Activated CD4-positive, alpha-beta T cell treated with anti-CD3 and anti-CD28 coated beads, Interleukin-2, amount 10 ng/mL, durations not matched to agents 24 days and 14 days (primary cell): ENCODE measurements at regions not wholly inside any gene's neighbourhood (a gene's known extent, or its start where the extent isn't known, plus 50 kb on each side); places are given as distances from the start of the nearest gene placed in this dataset.
A peak's percentile ranks its signal among the peaks of the same experiment; 100 is the strongest.
"Not testable (repeated sequence)": the region's sequence is repeated elsewhere in the genome, so short reads cannot be mapped to it uniquely, and the experiment has no call there.

Experiments
- DNase-seq: peaks from one replicate; pipeline ENCODE4 v3.0.0; 2022
- H3K27ac Mint-ChIP-seq: one replicate; pipeline ENCODE4 v1.8.0; 2022; ENCODE audit warnings: mild to moderate bottlenecking, mixed read lengths
- H3K27me3 Mint-ChIP-seq: one replicate; pipeline ENCODE4 v1.8.0; 2022; ENCODE audit warnings: mixed read lengths
- H3K36me3 Mint-ChIP-seq: one replicate; pipeline ENCODE4 v1.8.0; 2022; ENCODE audit warnings: low read depth, mild to moderate bottlenecking, mixed read lengths
- H3K4me1 Mint-ChIP-seq: one replicate; pipeline ENCODE4 v1.8.0; 2021; ENCODE audit warnings: mixed read lengths
- H3K4me3 Mint-ChIP-seq: one replicate; pipeline ENCODE4 v1.8.0; 2022; ENCODE audit warnings: mild to moderate bottlenecking, moderate library complexity, mixed read lengths
- H3K9me3 Mint-ChIP-seq: one replicate; pipeline ENCODE4 v1.8.0; 2021; ENCODE audit warnings: mixed read lengths
- intact Hi-C: fragments of 100-400 bp; cut with micrococcal nuclease; formaldehyde crosslinking; loops from one replicate; pipeline ENCODE4 v1.15.1; 2023

GRCh38 chr5:142411103-142411502 lies 86.3 kb upstream of the SPRY4 start:
- intact Hi-C loops: no loop called here
- DNase-seq: no peak
- Mint-ChIP-seq H3K27me3 (peaks cover 4% of the 10 kb centered on the region), H3K36me3 (no peaks in the 10 kb centered on the region), H3K4me1 (no peaks in the 10 kb centered on the region), H3K4me3 (no peak overlapping the region), H3K9me3 (no peaks in the 10 kb centered on the region), H3K27ac (no peak overlapping the region)

- H3K4me3 Mint-ChIP-seq: no peak overlapping the region
- no peaks in the 10 kb centered on the region for H3K4me1 Mint-ChIP-seq
- peaks cover 3% of the 10 kb centered on the region for H3K27me3 Mint-ChIP-seq
- DNase-seq: no peak
- H3K27ac Mint-ChIP-seq: no peak overlapping the region
- intact Hi-C loops: no loop called here
- no peaks in the 10 kb centered on the region for H3K36me3 Mint-ChIP-seq
- no peaks in the 10 kb centered on the region for H3K9me3 Mint-ChIP-seq
Measured at GRCh38 chr5:142408981-142409481, 84.2 kb upstream of the SPRY4 start.

- H3K9me3 Mint-ChIP-seq: no peaks in the 10 kb centered on the region
- intact Hi-C loops: no loop called here
- DNase-seq: no peak
- no peaks in the 10 kb centered on the region for H3K4me1 Mint-ChIP-seq
- no peak overlapping the region for H3K4me3 Mint-ChIP-seq
- H3K36me3 Mint-ChIP-seq: no peaks in the 10 kb centered on the region
- H3K27ac Mint-ChIP-seq: no peak overlapping the region
- peaks cover 7% of the 10 kb centered on the region for H3K27me3 Mint-ChIP-seq
Measured at GRCh38 chr5:142408536-142408935, 83.7 kb upstream of the SPRY4 start.

GRCh38 chr5:142405814-142406395 lies 81.1 kb upstream of the SPRY4 start:
- Mint-ChIP-seq H3K9me3 (no peaks in the 10 kb centered on the region), H3K4me3 (no peak overlapping the region), H3K36me3 (no peaks in the 10 kb centered on the region), H3K27me3 (peaks cover 9% of the 10 kb centered on the region), H3K27ac (no peak overlapping the region), H3K4me1 (no peaks in the 10 kb centered on the region)
- DNase-seq: no peak
- intact Hi-C loops: no loop called here

GRCh38 chr5:142405023-142405422 lies 80.2 kb upstream of the SPRY4 start:
- DNase-seq: no peak
- intact Hi-C loops: no loop called here
- no peaks in the 10 kb centered on the region for H3K9me3 Mint-ChIP-seq
- H3K36me3 Mint-ChIP-seq: no peaks in the 10 kb centered on the region
- H3K27me3 Mint-ChIP-seq: peaks cover 9% of the 10 kb centered on the region
- no peak overlapping the region for H3K4me3 Mint-ChIP-seq
- H3K4me1 Mint-ChIP-seq: no peaks in the 10 kb centered on the region
- no peak overlapping the region for H3K27ac Mint-ChIP-seq

- intact Hi-C loops: no loop called here
- H3K27me3 Mint-ChIP-seq: peaks cover 9% of the 10 kb centered on the region
- no peaks in the 10 kb centered on the region for H3K36me3 Mint-ChIP-seq
Measured at GRCh38 chr5:142404046-142404477, 79.2 kb upstream of the SPRY4 start.

GRCh38 chr5:142403583-142403982 lies 78.8 kb upstream of the SPRY4 start:
- Mint-ChIP-seq H3K27me3 (peaks cover 9% of the 10 kb centered on the region), H3K4me3 (no peak overlapping the region), H3K4me1 (no peaks in the 10 kb centered on the region), H3K36me3 (no peaks in the 10 kb centered on the region), H3K27ac (no peak overlapping the region), H3K9me3 (no peaks in the 10 kb centered on the region)
- no peak for DNase-seq
- intact Hi-C loops: no loop called here

More at GRCh38 chr5:142404046-142404477, 79.2 kb upstream of the SPRY4 start:
- no peak for DNase-seq
- no peaks in the 10 kb centered on the region for H3K4me1 Mint-ChIP-seq
- H3K27ac Mint-ChIP-seq: no peak overlapping the region
- no peaks in the 10 kb centered on the region for H3K9me3 Mint-ChIP-seq
- H3K4me3 Mint-ChIP-seq: no peak overlapping the region

- H3K27ac Mint-ChIP-seq: no peak overlapping the region
Measured at GRCh38 chr5:142402752-142403318, 78.0 kb upstream of the SPRY4 start.

GRCh38 chr5:142400415-142400814 lies 75.6 kb upstream of the SPRY4 start:
- no peaks in the 10 kb centered on the region for H3K4me1 Mint-ChIP-seq
- intact Hi-C loops: no loop called here
- peaks cover 19% of the 10 kb centered on the region for H3K9me3 Mint-ChIP-seq
- H3K36me3 Mint-ChIP-seq: no peaks in the 10 kb centered on the region
- peaks cover 11% of the 10 kb centered on the region for H3K27me3 Mint-ChIP-seq
- H3K27ac Mint-ChIP-seq: no peak overlapping the region
- DNase-seq: no peak
- no peak overlapping the region for H3K4me3 Mint-ChIP-seq

More at GRCh38 chr5:142402752-142403318, 78.0 kb upstream of the SPRY4 start:
- no peaks in the 10 kb centered on the region for H3K9me3 Mint-ChIP-seq
- no peak for DNase-seq
- H3K27me3 Mint-ChIP-seq: peaks cover 9% of the 10 kb centered on the region
- intact Hi-C loops: no loop called here
- no peak overlapping the region for H3K4me3 Mint-ChIP-seq
- H3K4me1 Mint-ChIP-seq: no peaks in the 10 kb centered on the region
- H3K36me3 Mint-ChIP-seq: no peaks in the 10 kb centered on the region

GRCh38 chr5:142399891-142400290 lies 75.1 kb upstream of the SPRY4 start:
- Mint-ChIP-seq H3K27ac (peak overlapping the region; percentile 27), H3K4me3 (no peak overlapping the region), H3K4me1 (no peaks in the 10 kb centered on the region), H3K36me3 (no peaks in the 10 kb centered on the region), H3K27me3 (peaks cover 11% of the 10 kb centered on the region), H3K9me3 (peaks cover 23% of the 10 kb centered on the region)
- intact Hi-C loops: no loop called here
- no peak for DNase-seq

- Mint-ChIP-seq H3K4me3 (no peak overlapping the region), H3K27me3 (peaks cover 6% of the 10 kb centered on the region), H3K27ac (no peak overlapping the region), H3K36me3 (no peaks in the 10 kb centered on the region), H3K9me3 (peaks cover 23% of the 10 kb centered on the region), H3K4me1 (no peaks in the 10 kb centered on the region)
- no peak for DNase-seq
- intact Hi-C loops: no loop called here
Measured at GRCh38 chr5:142398730-142399055, 73.9 kb upstream of the SPRY4 start.

- intact Hi-C loops, H3K27ac Mint-ChIP-seq, H3K36me3 Mint-ChIP-seq, H3K4me1 Mint-ChIP-seq, H3K4me3 Mint-ChIP-seq, H3K27me3 Mint-ChIP-seq, DNase-seq: not testable (repeated sequence)
- peaks cover 23% of the 10 kb centered on the region for H3K9me3 Mint-ChIP-seq
Measured at GRCh38 chr5:142398011-142398729, 73.3 kb upstream of the SPRY4 start.

- Mint-ChIP-seq H3K9me3 (peaks cover 23% of the 10 kb centered on the region), H3K27ac (no peak overlapping the region), H3K27me3 (peaks cover 5% of the 10 kb centered on the region), H3K36me3 (no peaks in the 10 kb centered on the region), H3K4me1 (no peaks in the 10 kb centered on the region), H3K4me3 (no peak overlapping the region)
- intact Hi-C loops: no loop called here
- no peak for DNase-seq
Measured at GRCh38 chr5:142397178-142397577, 72.4 kb upstream of the SPRY4 start.

- Mint-ChIP-seq H3K9me3 (peaks cover 23% of the 10 kb centered on the region), H3K4me3 (no peak overlapping the region), H3K4me1 (no peaks in the 10 kb centered on the region), H3K27me3 (peaks cover 3% of the 10 kb centered on the region), H3K36me3 (no peaks in the 10 kb centered on the region), H3K27ac (no peak overlapping the region)
- DNase-seq: no peak
- intact Hi-C loops: no loop called here
Measured at GRCh38 chr5:142396436-142397038, 71.7 kb upstream of the SPRY4 start.
